ENCODE measurements at regions not wholly inside any gene's neighbourhood (a gene's known extent, or its start where the extent isn't known, plus 50 kb on each side); places are given as distances from the start of the nearest gene placed in this dataset.
"Not testable (repeated sequence)": the region's sequence is repeated elsewhere in the genome, so short reads cannot be mapped to it uniquely, and the experiment has no call there.

GRCh38 chr3:166634091-166634746, 745.9 kb downstream of the ZBBX start:
- H3K79me2 ChIP-seq (ENCODE audit: control insufficient read depth, insufficient read depth, low read length) = no peaks in the 10 kb centered on the region
- no peaks in the 10 kb centered on the region for H3K4me1 ChIP-seq (ENCODE audit: control insufficient read depth, extremely low read depth, insufficient read depth, low read length)
- H3K36me3 ChIP-seq (ENCODE audit: control insufficient read depth, insufficient read depth, low read length) = no peaks in the 10 kb centered on the region
- no peak overlapping the region for H3K9ac ChIP-seq (ENCODE audit: insufficient read depth, low read length)
- H2AFZ ChIP-seq (ENCODE audit: low read length) = no peak overlapping the region
- no peak for DNase-seq (ENCODE audit: low read depth in 2 of 2)
- H3K27ac ChIP-seq (ENCODE audit: insufficient read depth, low read length) = no peak overlapping the region
- no peak overlapping the region for H3K4me3 ChIP-seq (replicated peaks in 1 of 4; ENCODE audit: control extremely low read depth in 1 of 4, insufficient read depth in 1 of 4, low read depth in 3 of 4, low read length in 4 of 4)
- TF ChIP-seq EZH2 (IDR thresholded peaks at IDR 0.05; ENCODE audit: low read length, missing control alignments) (no peak), CTCF (conservative IDR thresholded peaks at IDR 0.05 in 1 of 2, IDR thresholded peaks at IDR 0.05 in 1 of 2; ENCODE audit: low read depth in 1 of 2, low read length in 2 of 2) (no peak)
- H3K4me2 ChIP-seq (ENCODE audit: extremely low read depth, insufficient read depth, low read length) = no peak overlapping the region
- H3K9me3 ChIP-seq (ENCODE audit: control insufficient read depth, insufficient read depth, low read depth, low read length) = no peaks in the 10 kb centered on the region
- H4K20me1 ChIP-seq (ENCODE audit: control insufficient read depth, extremely low read depth, insufficient read depth, low read length) = no peaks in the 10 kb centered on the region
- no peaks in the 10 kb centered on the region for H3K27me3 ChIP-seq (ENCODE audit: control insufficient read depth, insufficient read depth, low read length)

GRCh38 chr3:166630190-166630589, 749.9 kb downstream of the ZBBX start:
- H3K27me3 ChIP-seq (ENCODE audit: control insufficient read depth, insufficient read depth, low read length) = no peaks in the 10 kb centered on the region
- H3K79me2 ChIP-seq (ENCODE audit: control insufficient read depth, insufficient read depth, low read length) = no peaks in the 10 kb centered on the region
- no peak overlapping the region for H2AFZ ChIP-seq (ENCODE audit: low read length)
- no peaks in the 10 kb centered on the region for H3K4me1 ChIP-seq (ENCODE audit: control insufficient read depth, extremely low read depth, insufficient read depth, low read length)
- no peaks in the 10 kb centered on the region for H4K20me1 ChIP-seq (ENCODE audit: control insufficient read depth, extremely low read depth, insufficient read depth, low read length)
- H3K27ac ChIP-seq (ENCODE audit: insufficient read depth, low read length) = no peak overlapping the region
- no peak overlapping the region for H3K4me3 ChIP-seq (replicated peaks in 1 of 4; ENCODE audit: control extremely low read depth in 1 of 4, insufficient read depth in 1 of 4, low read depth in 3 of 4, low read length in 4 of 4)
- H3K4me2 ChIP-seq (ENCODE audit: extremely low read depth, insufficient read depth, low read length) = no peak overlapping the region
- DNase-seq (ENCODE audit: low read depth in 2 of 2) = no peak
- no peaks in the 10 kb centered on the region for H3K36me3 ChIP-seq (ENCODE audit: control insufficient read depth, insufficient read depth, low read length)
- TF ChIP-seq CTCF (conservative IDR thresholded peaks at IDR 0.05 in 1 of 2, IDR thresholded peaks at IDR 0.05 in 1 of 2; ENCODE audit: low read depth in 1 of 2, low read length in 2 of 2) (no peak), EZH2 (IDR thresholded peaks at IDR 0.05; ENCODE audit: low read length, missing control alignments) (no peak)
- no peaks in the 10 kb centered on the region for H3K9me3 ChIP-seq (ENCODE audit: control insufficient read depth, insufficient read depth, low read depth, low read length)
- no peak overlapping the region for H3K9ac ChIP-seq (ENCODE audit: insufficient read depth, low read length)

- Histone ChIP-seq H2AFZ (ENCODE audit: low read length) (no peak overlapping the region), H3K36me3 (ENCODE audit: control insufficient read depth, insufficient read depth, low read length) (no peaks in the 10 kb centered on the region), H3K4me3 (replicated peaks in 1 of 4; ENCODE audit: control extremely low read depth in 1 of 4, insufficient read depth in 1 of 4, low read depth in 3 of 4, low read length in 4 of 4) (no peak overlapping the region), H4K20me1 (ENCODE audit: control insufficient read depth, extremely low read depth, insufficient read depth, low read length) (no peaks in the 10 kb centered on the region), H3K27me3 (ENCODE audit: control insufficient read depth, insufficient read depth, low read length) (no peaks in the 10 kb centered on the region), H3K9ac (ENCODE audit: insufficient read depth, low read length) (no peak overlapping the region), H3K79me2 (ENCODE audit: control insufficient read depth, insufficient read depth, low read length) (no peaks in the 10 kb centered on the region), H3K9me3 (ENCODE audit: control insufficient read depth, insufficient read depth, low read depth, low read length) (no peaks in the 10 kb centered on the region), H3K27ac (ENCODE audit: insufficient read depth, low read length) (no peak overlapping the region), H3K4me2 (ENCODE audit: extremely low read depth, insufficient read depth, low read length) (no peak overlapping the region), H3K4me1 (ENCODE audit: control insufficient read depth, extremely low read depth, insufficient read depth, low read length) (no peaks in the 10 kb centered on the region)
- no peak for DNase-seq (ENCODE audit: low read depth in 2 of 2)
- no peak for TF ChIP-seq EZH2 (IDR thresholded peaks at IDR 0.05; ENCODE audit: low read length, missing control alignments)
- no peak for TF ChIP-seq CTCF (conservative IDR thresholded peaks at IDR 0.05 in 1 of 2, IDR thresholded peaks at IDR 0.05 in 1 of 2; ENCODE audit: low read depth in 1 of 2, low read length in 2 of 2)
Measured at GRCh38 chr3:166613365-166613764, 766.7 kb downstream of the ZBBX start.

- not testable (repeated sequence) for H3K9me3 ChIP-seq (ENCODE audit: control insufficient read depth, insufficient read depth, low read depth, low read length); H4K20me1 ChIP-seq (ENCODE audit: control insufficient read depth, extremely low read depth, insufficient read depth, low read length); H3K4me3 ChIP-seq (replicated peaks in 1 of 4; ENCODE audit: control extremely low read depth in 1 of 4, insufficient read depth in 1 of 4, low read depth in 3 of 4, low read length in 4 of 4); H3K79me2 ChIP-seq (ENCODE audit: control insufficient read depth, insufficient read depth, low read length); H2AFZ ChIP-seq (ENCODE audit: low read length); DNase-seq (ENCODE audit: low read depth in 2 of 2); H3K9ac ChIP-seq (ENCODE audit: insufficient read depth, low read length); H3K27me3 ChIP-seq (ENCODE audit: control insufficient read depth, insufficient read depth, low read length); H3K27ac ChIP-seq (ENCODE audit: insufficient read depth, low read length); H3K4me2 ChIP-seq (ENCODE audit: extremely low read depth, insufficient read depth, low read length); H3K36me3 ChIP-seq (ENCODE audit: control insufficient read depth, insufficient read depth, low read length); H3K4me1 ChIP-seq (ENCODE audit: control insufficient read depth, extremely low read depth, insufficient read depth, low read length)
Measured at GRCh38 chr3:166612761-166613160, 767.3 kb downstream of the ZBBX start.
